Fibroblast of mammary gland (primary cell): ENCODE measurements at regions not wholly inside any gene's neighbourhood (a gene's known extent, or its start where the extent isn't known, plus 50 kb on each side); places are given as distances from the start of the nearest gene placed in this dataset.
A peak's percentile ranks its signal among the peaks of the same experiment; 100 is the strongest.

Experiments used
- DNase-seq: peaks from one replicate; pipeline ENCODE4 v3.0.0-alpha.2; 2010; ENCODE audit warnings: low read depth
- H3K4me3 ChIP-seq: 2 replicates; pipeline ENCODE4 v1.5.1; 2011; ENCODE audit warnings: low read depth, mild to moderate bottlenecking, low read length, moderate library complexity; ENCODE audit not compliant: control insufficient read depth
- CTCF ChIP-seq: conservative IDR thresholded peaks from 2 replicates; pipeline ENCODE4 v1.5.1; 2011; ENCODE audit warnings: low read depth, low read length, inconsistent platforms; ENCODE audit not compliant: control insufficient read depth, insufficient read depth

GRCh38 chr11:37948258-37948657, 1350.2 kb upstream of the RAG2 start:
- TF ChIP-seq CTCF: no peak
- DNase-seq: no peak
- H3K4me3 ChIP-seq: no peak overlapping the region

GRCh38 chr11:37947821-37948220, 1349.8 kb upstream of the RAG2 start:
- TF ChIP-seq CTCF: no peak
- no peak overlapping the region for H3K4me3 ChIP-seq
- DNase-seq: no peak

DNA sequence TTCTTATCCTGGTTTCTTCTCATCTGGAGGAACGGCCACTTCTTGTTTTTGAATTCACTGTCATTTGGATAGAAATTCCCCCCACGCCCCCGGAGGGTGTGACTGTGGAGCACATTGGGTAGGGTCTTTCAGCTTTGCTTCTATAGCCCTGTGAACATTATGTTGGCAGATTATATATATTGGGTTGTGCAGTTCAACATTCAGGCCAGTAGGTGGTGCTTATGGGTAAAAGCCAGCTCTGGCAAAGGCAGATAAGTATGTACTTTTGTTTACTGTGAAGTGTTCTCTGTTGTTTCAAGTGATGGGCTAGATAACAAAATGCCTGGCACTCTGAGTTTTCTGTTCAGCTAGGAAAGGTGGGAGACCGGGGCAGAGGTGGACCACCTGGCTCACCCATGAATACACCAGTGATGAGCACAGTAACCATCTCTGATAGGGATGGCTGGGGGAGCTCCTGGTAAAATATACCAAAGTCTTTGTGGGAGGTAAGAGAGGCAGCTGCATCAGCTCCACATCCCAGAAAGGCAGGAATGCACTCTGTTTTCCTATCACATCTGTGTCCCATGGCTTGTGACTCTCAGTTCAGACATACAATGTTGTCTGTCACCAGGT, 1348.2 kb upstream of the RAG2 start:
- peak; percentile 30 for DNase-seq
- no peak overlapping the region for H3K4me3 ChIP-seq
- TF ChIP-seq CTCF: peak; percentile 68

- DNase-seq: no peak
- H3K4me3 ChIP-seq: no peak overlapping the region
- TF ChIP-seq CTCF: no peak
Observed at GRCh38 chr11:37942081-37942480, 1344.0 kb upstream of the RAG2 start.

GRCh38 chr11:37929100-37929653, 1331.1 kb upstream of the RAG2 start:
- DNase-seq: no peak
- no peak overlapping the region for H3K4me3 ChIP-seq
- TF ChIP-seq CTCF: no peak

DNA sequence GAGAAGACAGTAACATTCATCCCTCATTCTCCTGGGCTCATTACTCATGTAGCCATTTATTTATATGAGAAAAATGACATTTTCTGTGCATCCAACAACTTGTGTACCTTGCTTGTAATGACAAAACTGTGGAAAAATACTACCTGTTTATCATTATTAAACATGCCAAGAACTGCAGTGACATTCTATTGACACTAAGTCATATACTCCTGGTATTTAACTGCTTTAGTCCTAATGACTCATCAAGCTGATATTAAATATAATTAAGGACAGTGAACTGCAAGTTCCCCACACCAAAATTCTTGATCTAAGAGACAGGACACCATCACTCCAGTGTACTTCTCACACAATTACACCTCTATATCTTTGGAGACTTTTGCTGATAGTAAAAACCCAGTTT, 1328.7 kb upstream of the RAG2 start:
- no peak overlapping the region for H3K4me3 ChIP-seq
- DNase-seq: no peak
- TF ChIP-seq CTCF: no peak
